Mammary epithelial cell (primary cell): ENCODE measurements at regions not wholly inside any gene's neighbourhood (a gene's known extent, or its start where the extent isn't known, plus 50 kb on each side); places are given as distances from the start of the nearest gene placed in this dataset.

Experiments
- EZH2 ChIP-seq: IDR thresholded peaks from 2 replicates; pipeline ENCODE4 v1.6.1; 2012; ENCODE audit warnings: low read length, inconsistent platforms, borderline replicate concordance
- TF ChIP-seq, protein P1 (sequence below), 2 donors: IDR thresholded peaks in 1 of 2; conservative IDR thresholded peaks in 1 of 2; 2 replicates each; pipeline ENCODE4 v1.5.1; 2011 to 2012; ENCODE audit warnings: inconsistent platforms in 2 of 2, low read length in 2 of 2, mild to moderate bottlenecking in 2 of 2, control low read depth in 1 of 2, low read depth in 1 of 2; ENCODE audit not compliant: insufficient read depth in 1 of 2; ENCODE audit errors: extremely low read depth in 1 of 2

DNA sequence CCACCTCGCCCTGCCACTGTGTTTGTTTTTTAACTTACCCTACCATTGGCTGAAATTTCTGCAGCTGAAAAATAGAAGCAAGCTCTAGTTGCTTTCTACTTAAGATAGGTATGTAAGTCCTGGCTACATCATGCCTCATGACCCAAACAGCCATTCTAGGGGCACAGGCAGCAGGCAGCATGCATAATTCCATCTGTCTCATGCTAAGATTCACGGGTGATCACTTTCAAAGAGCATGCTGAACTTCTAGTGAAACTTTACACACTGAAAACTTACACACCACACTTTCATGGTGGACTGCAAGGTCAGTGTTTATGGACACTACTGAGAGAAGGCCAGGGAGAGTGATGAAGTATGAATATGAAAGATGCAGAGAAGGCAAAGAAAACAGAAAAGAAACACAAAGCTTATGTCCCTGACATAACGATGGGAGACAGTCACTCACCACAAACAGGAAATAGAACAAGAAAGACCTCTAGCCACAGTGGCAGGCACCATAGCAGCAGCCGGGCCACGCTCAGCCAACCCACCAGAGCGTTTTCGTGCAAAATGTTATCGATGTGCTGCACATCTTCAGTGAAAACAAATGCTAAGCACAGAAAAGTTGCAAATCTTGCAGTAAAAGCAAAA is 102.3 kb upstream of the TIAM1 start:
- TF ChIP-seq, protein P1, sequence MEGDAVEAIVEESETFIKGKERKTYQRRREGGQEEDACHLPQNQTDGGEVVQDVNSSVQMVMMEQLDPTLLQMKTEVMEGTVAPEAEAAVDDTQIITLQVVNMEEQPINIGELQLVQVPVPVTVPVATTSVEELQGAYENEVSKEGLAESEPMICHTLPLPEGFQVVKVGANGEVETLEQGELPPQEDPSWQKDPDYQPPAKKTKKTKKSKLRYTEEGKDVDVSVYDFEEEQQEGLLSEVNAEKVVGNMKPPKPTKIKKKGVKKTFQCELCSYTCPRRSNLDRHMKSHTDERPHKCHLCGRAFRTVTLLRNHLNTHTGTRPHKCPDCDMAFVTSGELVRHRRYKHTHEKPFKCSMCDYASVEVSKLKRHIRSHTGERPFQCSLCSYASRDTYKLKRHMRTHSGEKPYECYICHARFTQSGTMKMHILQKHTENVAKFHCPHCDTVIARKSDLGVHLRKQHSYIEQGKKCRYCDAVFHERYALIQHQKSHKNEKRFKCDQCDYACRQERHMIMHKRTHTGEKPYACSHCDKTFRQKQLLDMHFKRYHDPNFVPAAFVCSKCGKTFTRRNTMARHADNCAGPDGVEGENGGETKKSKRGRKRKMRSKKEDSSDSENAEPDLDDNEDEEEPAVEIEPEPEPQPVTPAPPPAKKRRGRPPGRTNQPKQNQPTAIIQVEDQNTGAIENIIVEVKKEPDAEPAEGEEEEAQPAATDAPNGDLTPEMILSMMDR (conservative IDR thresholded peaks at IDR 0.05 in 1 of 2, IDR thresholded peaks at IDR 0.05 in 1 of 2; ENCODE audit: extremely low read depth in 1 of 2, insufficient read depth in 1 of 2, low read depth in 1 of 2, low read length in 2 of 2) = no peak
- no peak for TF ChIP-seq EZH2
